ENCODE measurements at regions not wholly inside any gene's neighbourhood (a gene's known extent, or its start where the extent isn't known, plus 50 kb on each side); places are given as distances from the start of the nearest gene placed in this dataset.
A peak's percentile ranks its signal among the peaks of the same experiment; 100 is the strongest.
"Not testable (repeated sequence)": the region's sequence is repeated elsewhere in the genome, so short reads cannot be mapped to it uniquely, and the experiment has no call there.

DNA sequence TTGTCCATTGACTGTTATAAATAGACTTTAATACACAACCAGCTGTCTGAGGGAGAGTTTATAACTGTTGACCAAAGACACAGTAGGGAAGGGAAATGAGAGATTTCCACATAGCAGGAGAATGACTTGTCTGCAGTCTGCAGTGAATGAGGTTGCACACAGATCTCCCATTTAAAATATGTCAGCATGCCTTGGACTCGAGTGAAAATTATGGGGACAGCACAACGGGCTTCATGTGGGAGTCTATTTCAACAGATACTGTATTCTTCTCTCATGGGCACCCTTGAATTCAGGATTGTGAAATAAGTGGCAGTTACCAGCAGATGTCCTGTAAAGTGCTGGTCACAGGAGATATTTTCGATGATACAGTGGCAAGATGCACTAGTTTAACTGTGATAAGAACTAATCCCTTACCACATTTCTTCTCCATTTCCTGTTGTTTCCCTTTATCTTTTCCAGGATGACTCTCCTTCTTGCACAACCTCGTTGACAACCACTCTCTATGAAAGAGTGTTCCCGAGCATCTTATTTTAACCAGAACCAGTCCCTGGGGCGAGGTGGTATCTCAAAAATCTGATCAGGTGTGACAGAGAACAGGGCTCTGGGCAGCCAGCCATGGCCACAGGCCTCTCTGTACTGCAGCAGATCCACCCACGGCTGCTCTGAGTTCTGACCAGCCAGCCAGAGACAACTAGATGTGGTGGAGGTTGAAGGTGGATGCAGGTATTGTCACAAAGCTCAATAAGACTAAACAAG is 51.5 kb upstream of the MAP3K1 start:
- peak; percentile 59 for DNase-seq (ENCODE audit: low spot score)

DNA sequence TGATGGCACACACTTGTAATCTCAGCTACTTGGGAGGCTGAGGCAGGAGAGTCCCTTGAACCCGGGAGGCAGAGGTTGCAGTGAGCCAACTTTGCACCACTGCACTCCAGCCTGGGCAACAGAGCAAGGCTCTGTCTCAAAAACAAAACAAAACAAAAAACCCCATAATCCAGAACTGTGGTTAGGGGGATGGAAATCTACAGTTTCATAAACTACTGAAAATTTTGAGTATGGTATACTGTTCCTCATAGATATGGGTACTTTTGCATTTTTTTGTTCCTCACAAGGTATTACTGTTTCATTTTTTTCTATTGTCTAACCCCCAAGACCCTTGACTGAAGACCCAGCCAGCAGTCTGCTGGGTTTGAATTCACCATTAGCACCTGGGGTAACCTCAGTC is 52.2 kb upstream of the MAP3K1 start:
- DNase-seq (ENCODE audit: low spot score): no peak

DNA sequence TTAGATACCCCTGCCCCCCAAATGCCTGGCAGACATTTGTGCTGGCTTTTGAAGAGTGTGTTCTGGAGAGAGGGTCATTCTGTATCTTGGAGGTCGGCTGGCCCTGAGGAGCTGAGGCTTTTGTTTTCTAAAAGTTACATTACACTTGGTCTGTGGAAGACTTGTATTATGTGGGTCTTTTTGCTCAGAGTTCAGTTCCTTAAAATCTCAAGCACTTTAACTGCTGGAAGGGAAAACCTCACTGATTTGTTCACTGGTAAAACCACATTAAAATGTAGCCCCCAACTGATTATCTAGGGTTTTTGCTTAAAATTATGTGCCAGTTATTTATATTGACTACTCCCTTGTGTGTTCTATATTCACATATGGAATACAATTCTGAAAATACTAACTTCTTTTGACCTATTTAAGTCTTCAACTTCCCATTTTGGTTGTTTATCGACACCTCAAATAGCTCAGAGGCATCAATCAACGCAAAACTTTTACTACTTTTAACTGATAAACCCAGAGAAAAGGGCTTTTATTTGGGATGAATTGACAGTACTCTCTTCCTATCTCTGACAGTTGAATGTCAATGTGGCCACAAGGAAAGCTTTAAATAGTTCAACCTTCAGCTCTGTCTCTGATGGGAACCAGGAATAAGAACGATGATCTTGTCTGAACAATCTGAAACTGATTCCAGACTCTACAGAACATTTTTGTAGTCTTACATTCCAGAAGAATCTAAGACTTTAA is 54.0 kb upstream of the MAP3K1 start:
- DNase-seq (ENCODE audit: low spot score): no peak

DNA sequence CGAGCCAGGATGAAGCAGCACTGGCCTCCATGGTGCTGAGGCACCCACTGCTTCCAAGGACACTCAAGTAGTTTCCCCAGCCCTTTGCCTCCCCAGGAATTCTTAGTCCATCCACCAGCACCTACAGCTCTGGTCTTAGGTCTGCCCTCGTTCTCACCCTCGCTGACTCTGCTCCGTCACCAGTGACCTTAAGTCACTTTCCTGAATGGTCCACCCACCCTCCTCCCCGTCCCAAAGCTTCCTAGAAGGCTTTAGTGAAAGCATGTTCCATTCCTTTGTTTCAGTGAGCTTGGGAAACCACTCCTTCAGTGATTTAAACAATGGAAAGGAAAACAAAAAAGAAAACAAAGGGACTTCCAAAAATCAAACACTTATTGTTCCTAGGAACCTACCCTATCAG is 54.6 kb upstream of the MAP3K1 start:
- no peak for DNase-seq (ENCODE audit: low spot score)

DNA sequence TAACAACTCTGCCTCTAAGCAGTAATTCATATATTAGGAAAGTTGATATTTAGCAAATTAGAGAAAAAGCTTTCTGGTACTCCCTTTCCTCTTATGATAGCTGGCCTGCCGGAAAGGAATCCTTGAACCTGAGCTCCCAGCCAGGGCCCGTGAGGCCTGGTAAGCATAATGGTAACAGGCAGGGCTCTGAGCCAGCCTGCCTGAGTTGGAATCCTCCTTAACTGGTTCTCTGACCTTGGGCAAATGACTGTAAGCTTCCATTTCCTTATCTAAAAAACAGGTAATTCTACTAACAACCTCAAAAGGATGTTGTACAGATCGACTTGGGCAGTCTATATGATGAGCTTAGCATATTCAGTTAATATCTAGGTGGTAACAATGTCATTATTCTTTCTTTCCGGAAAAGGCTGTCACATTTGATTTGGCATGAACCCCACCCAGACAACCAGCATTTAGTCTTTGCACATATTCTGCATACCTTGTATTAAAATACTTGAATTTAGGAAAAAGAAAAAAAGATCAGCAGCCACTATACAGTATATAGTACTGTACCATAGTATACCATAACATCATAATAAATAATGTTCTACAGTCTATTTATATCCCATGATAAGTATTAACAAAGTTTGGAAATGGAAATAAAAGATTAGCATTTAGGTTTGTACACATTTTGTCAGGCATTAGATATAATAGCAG is 55.7 kb upstream of the MAP3K1 start:
- no peak for DNase-seq (ENCODE audit: low spot score)

DNA sequence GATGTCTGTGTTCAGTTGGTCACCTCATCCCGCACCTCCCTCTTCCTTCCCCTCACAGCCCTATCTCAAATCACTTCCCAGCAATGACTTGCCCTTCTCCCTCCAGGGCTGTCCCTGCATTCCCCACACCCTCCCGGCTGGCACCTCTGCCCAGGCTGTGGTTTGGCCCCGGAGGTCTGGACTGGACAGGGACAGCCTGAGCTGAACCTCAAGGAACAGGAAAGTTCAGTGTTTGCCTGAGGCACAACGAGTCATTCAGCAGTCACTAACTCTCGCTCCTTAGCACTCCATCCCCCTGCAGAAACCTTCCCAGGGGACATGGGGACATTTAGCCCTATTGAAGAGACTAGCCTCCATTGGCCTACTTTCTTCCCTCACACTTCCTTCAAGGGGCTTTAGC is 58.3 kb upstream of the MAP3K1 start:
- DNase-seq (ENCODE audit: low spot score): no peak

DNA sequence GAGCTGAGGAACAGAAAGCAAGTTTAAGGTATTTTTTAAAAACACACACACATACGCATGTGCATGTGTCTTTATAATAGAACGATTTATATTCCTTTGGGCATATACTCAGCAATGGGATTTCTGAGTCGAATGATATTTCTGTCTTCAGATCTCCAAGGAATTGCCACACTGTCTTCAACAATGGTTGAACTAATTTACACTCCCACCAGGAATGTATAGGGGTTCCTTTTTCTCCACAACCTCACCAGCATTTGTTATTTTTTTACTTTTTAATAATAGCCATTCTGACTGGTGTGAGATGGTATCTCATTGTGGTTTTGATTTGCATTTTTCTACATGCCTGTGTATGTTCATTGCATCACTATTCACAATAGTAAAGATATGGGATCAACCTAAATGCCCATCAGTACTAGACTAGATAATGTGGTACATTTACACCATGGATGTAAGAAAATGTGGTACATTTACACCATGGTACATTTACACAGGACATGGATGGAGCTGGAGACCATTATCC is 60.3 kb upstream of the MAP3K1 start:
- no peak for DNase-seq (ENCODE audit: low spot score)

DNA sequence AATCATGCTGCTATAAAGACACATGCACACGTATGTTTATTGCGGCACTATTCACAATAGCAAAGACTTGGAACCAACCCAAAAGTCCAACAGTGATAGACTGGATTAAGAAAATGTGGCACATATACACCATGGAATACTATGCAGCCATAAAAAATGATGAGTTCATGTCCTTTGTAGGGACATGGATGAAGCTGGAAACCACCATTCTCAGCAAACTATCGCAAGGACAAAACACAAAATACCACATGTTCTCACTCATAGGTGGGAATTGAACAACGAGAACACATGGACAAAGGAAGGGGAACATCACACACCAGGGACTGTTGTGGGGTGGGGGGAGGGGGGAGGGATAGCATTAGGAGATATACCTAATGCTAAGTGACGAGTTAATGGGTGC is 61.8 kb upstream of the MAP3K1 start:
- DNase-seq (ENCODE audit: low spot score): not testable (repeated sequence)

DNA sequence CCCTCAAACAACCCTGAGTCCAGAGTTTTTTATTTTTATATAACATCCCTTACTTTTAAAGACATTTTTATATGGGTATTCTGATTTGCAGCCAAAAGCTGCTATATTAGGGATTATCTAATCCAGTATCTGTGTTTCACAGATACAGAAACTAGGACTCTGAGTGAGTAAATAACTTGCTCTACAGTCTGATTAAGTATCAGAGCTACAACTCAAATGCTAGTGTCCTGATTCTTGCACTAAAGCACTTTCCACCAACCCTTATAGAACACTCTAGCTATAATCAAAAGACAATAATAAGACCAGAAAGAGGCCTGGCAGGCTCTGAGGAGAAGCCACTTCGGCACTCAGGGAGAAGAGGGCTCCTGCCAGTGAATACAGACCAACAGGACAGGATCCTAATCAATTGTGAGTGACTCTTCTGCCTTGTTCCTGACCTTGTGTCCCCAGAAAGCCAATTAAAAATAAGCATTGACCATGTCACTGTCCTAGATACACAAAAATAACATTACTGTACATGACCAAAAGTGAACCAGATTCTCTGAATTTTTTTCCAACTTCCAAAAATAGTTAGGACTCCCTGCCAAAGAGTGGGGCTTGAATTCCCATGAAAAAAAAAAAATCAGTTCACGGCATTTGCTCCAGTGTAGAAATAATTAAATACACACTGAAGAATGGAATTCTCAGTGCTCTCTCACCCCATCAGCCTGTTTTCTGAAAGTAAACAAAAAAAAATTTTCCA is 63.6 kb upstream of the MAP3K1 start:
- no peak for DNase-seq (ENCODE audit: low spot score)

DNA sequence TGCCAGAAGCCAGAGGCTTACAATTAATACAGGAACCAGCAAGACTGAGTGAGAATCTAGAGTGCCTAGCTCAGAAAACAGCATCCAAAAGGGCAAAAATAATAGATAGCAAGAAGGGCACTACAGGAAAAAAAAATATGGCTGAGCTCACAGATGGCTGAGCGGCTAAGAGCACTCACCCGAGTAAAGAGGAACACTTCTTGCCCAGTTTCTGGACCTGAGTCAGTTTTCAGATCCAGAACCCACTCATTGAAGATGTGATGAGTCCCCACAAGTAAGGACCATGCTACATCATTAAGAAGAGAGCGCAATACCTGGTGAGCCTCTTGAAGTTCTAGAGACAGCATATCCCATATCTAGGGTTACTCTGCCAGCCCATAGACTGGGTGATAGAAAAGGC is 65.5 kb upstream of the MAP3K1 start:
- DNase-seq (ENCODE audit: low spot score): no peak

DNA sequence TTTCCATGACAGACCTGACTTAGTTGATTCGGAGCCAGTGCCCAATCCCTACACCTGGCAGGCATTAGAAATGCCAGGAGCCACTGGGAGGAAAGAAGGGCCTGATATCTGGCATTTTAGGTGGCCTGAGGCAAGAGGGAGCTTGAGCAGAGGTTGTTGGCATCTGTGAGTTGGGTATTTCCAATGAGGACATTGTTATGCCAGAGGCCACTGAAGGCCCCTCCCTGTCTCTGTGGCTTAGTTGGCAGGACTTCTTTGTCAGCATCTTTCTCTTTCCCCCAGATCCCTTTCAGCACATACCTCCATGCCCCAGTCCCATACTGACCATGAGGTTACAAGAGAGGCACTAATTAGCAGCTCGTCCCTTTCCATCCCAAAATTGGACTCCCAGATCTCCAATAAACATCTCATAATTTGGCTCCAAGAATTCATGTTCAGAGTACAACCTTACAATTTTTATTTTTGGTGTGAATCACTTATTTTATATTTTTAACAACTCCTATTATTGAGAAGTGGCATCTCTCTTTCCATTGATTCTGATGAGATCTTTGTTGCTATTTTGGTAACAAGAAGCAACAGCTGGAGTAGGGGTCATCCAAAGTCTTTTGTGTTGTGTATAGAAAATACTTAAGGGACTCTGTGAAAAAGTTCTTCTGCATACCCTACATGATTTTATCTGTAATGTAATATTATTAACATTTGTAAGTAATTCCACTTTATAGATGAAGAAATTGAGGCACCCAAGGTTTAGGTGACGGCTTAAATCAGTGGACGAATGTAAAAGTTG is 68.6 kb upstream of the MAP3K1 start:
- DNase-seq (ENCODE audit: low spot score): no peak

DNA sequence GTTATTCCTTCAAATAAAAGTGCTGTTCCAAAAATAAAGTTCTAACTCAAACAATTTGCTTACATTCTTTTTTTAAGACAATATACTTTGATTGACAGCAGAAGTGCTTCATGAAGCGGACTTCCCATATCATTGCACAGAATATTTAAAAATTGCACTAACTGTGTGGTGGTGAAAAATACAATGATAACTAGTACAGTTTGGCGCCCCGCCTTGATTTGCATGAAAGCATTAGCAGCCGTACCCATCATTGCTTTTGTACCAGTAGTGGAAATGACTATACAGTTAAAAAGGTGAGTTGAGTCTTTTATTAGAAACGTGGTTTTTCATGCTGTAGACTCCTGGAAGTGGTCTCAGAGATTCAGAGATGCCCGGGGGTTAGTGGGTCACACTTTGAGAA is 69.5 kb upstream of the MAP3K1 start:
- DNase-seq (ENCODE audit: low spot score): no peak

DNA sequence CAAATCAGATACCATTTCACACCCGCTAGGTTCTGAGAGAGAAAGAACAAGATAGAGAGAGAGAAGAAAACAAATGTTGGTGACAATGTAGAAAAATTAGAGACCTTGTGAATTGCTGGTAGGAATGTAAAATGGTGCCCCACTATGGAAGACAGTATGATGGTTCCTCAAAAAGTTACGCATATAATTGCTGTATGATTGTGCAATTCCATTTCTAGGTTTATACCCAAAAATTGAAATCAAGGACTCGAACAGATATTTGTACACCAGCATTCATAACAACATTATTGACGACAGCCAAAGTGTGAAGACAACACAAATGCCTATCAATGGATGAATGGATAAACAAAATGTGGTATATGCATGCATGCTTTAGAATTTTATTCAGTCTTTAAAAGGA is 74.5 kb upstream of the MAP3K1 start:
- no peak for DNase-seq (ENCODE audit: low spot score)

DNA sequence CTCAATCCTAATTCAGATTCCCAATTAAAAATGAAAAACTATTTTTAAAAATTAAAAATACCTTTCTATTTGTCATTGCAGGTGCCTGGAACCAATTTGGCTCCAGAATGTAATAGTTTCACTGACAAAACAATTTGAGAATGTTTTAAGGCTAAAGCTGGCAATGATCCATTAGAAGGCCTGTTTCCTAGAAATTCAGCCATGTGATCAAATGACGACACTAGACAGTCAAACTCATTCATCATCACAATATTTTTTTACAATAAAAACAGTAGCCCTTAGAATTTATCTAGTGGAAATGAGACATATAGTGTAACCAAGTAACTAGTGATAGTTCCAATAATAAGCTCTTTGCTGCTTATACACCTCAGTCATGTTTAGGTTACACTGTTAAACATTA is 75.4 kb upstream of the MAP3K1 start:
- no peak for DNase-seq (ENCODE audit: low spot score)

DNA sequence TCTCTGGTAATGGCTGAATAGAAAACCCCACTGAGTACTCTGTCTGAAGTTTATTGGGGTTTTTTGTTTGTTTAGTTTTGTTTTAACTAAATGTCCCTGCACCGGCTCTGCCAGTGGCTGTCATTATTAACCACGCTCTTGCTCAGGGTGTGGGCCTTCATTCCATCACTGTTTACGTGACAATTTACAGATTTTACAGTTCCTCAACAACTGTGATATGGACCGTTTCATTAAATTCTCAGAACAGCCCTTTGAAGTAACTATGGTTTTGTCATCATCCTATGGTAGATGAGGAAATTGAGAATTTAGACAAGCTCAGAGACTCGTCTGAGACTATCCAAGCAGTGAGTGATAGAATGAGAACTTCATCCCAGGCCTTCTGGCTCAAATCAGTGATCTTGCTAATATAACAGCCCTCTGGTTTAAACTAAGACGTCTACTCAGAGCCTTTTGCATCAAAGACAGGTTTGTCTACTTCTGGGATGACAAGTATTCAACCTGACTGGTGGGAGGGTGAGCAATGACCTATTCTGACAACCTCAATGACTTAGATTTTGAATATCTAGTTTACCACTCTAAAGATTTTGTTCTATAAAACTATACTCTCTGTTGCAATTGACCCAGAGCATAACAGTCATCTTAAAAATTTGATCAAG is 77.3 kb upstream of the MAP3K1 start:
- DNase-seq (ENCODE audit: low spot score): no peak

DNA sequence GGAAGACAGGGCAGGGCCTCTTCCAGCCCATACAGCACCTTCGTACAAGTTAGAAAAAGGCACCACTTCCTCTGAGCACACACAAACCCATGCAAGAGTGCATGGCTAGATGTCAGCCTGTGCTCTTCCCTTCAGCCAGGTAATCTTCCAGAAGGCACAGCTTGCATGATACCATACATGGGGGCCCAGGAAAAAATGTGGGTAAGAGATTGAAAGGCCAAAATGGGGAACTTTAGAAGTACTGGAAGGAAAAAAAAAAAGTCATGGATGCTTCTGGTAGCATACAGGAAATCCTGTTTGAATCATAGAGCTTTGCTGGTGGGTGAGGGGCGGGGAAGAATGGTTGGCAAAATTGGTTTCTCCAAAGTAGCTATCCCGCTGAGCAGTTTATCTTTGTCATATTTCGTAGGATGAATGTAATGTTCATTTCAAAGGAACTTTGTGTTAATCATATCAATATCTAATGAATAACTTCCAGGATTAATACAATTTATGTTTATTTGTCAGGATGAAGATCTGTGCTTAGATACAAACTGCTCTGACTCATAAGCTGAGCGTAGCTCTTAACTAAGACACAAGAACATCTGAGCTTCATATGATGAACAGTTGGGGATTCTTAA is 78.2 kb upstream of the MAP3K1 start:
- no peak for DNase-seq (ENCODE audit: low spot score)

DNA sequence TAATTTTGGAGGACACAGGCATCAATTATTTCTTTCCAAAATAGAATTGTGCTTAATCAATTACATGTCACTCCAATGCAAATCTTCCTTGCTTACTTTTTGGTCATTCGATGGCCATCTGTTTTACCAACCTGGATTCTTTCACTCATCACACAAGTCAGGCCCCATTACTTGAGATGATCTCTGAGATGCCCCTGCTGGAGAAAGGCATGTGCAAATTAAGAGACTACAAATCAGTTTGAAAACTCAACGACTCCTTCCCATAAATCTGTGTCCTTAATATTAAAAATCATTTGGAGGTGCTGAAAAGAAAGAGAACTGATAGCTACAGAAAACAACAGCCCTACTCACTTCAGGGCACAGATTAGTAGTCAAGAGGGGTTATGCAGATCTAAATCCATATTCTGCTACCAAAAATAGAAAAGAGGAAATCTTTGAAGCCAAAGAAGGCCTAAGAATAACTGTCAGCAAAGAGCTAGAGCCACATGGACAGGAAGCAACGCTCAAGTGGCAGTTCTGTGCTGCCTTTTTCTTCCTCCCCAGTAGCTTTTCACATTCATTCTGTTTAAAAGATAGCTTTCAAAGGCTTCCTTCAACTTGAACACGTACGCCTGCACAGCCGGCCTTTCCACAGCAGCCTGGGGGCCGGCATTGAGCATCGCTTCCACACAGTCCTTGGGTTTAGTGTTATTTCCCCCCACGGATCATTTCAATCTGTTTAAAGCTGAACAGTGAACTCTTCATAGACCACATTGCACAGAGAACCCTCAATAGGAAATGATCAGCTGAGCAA is 79.3 kb upstream of the MAP3K1 start:
- DNase-seq (ENCODE audit: low spot score): peak; percentile 33

DNA sequence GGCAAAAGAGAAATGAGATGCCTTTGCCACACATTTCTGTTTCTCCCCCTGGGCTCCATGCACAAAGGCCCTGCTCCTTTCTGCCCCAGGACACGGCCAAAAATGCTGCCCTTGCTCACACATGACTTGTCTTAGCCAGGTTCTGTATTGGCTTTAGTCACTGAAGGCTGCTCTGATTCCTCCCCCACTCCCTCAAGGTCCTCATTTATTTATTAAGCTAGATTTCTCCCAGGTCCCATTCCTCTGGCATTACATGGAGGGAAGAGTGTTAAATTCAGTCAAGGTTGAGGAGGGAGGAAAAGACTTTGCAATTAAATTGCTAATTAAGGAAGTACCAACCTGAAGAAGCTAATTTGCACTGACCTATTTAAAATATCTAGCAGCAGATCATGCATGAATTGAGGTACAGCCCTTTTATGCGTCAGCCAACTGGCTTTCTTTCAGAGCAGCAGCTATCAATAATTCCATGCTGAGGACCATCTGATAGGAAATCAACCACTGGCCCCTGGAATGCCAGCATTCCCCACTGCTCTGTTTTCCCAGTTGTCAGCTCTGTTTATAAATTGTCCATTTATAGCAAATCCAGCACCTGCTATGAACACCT is 81.2 kb upstream of the MAP3K1 start:
- peak; percentile 26 for DNase-seq (ENCODE audit: low spot score)

DNA sequence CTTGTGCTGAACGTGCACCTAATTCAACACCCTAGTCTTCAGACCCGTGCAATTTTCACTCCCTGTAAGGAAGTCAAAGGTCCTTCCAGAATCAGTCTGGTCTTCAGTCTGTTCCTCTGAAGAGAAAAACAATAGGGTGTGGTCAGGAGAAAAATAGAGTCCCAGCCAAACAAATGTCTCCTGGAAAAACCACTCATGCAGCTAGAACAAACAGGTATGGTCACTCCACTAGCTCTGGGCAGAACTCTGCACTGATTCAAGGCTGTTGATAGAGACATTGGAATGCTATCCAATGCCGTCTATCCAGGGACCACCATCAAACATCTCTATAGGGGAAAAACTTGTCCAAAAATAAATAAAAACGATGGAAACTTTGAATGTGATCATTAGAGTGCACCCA is 81.8 kb upstream of the MAP3K1 start:
- DNase-seq (ENCODE audit: low spot score): no peak

Data from germinal center (tissue), 1 donor.